Adrenal gland (tissue), 9 donors: ENCODE measurements at regions not wholly inside any gene's neighbourhood (a gene's known extent, or its start where the extent isn't known, plus 50 kb on each side); places are given as distances from the start of the nearest gene placed in this dataset.

Experiments used
- DNase-seq, 7 donors: peaks; one replicate each; pipeline ENCODE4 v3.0.0-alpha.2; 2019 to 2020
- H3K27ac ChIP-seq, 5 donors: fragments of 200-600 bp; sonication (generic) in 4 of 5; 1 replicate in 3 of 5; 2 replicates in 2 of 5; pipeline versions ENCODE4 v1.5.1 to v1.8.0; 2016 to 2020; ENCODE audit warnings: mild to moderate bottlenecking in 1 of 5
- H3K27me3 ChIP-seq: fragments of 200-600 bp; 2 replicates; pipeline ENCODE4 v1.8.0; 2021
- H3K36me3 ChIP-seq, 2 donors: fragments of 200-600 bp; replicated peaks in 1 of 2; 1 replicate in 1 of 2; 2 replicates in 1 of 2; pipeline versions ENCODE4 v1.5.1 to v1.8.0; 2018 to 2022
- H3K4me1 ChIP-seq, 2 donors: fragments of 200-600 bp; replicated peaks in 1 of 2; 1 replicate in 1 of 2; 2 replicates in 1 of 2; pipeline versions ENCODE4 v1.5.1 to v1.8.0; 2018 to 2021
- H3K4me3 ChIP-seq, 4 donors: fragments of 200-600 bp; sonication (generic) in 3 of 4; one replicate each; pipeline ENCODE4 v1.5.1; 2016 to 2018
- H3K9me3 ChIP-seq, 3 donors: fragments of 200-600 bp; sonication (generic) in 1 of 3; replicated peaks in 1 of 3; 1 replicate in 2 of 3; 2 replicates in 1 of 3; pipeline versions ENCODE4 v1.5.1 to v1.8.0; 2016 to 2021
- CTCF ChIP-seq, 6 experiments: fragments of 450-650 bp in 4 of 6; fragments of 200-600 bp in 2 of 6; sonication (generic) in 1 of 6; IDR thresholded peaks; 1 replicate in 5 of 6; 2 replicates in 1 of 6; pipeline versions ENCODE4 v1.5.1 to v1.8.0; 2016 to 2021; ENCODE audit warnings: antibody characterized with exemption in 6 of 6, mild to moderate bottlenecking in 2 of 6, moderate library complexity in 1 of 6
- POLR2A ChIP-seq, 2 donors: fragments of 450-650 bp; IDR thresholded peaks; one replicate each; pipeline ENCODE4 v1.6.1; 2017; ENCODE audit warnings: antibody characterized with exemption in 2 of 2, mild to moderate bottlenecking in 2 of 2, moderate library complexity in 1 of 2
- WGBS, 4 donors: extraction: QIAGEN DNeasy Blood & Tissue Kit in 2 of 4; methylation state at CpG; one replicate each; pipeline versions ENCODE4 v1.1.5 to v1.1.7; 2013 to 2017; 5-methylcytosine and 5-hydroxymethylcytosine counted together
- intact Hi-C, 2 donors: fragments of 100-400 bp; cut with DNase I; formaldehyde crosslinking; loops; one replicate each; pipeline versions ENCODE4 v1.14.1 to v1.15.0; 2022 to 2023
- donor health status: healthy with polysubstance abuse.
- donor health status: Bipolar disorder and iron deficiency.
- donor health status: DM: yes; HTN: yes; CAD: no.
- donor health status: DM: no; HTN: no; CAD: no.
- donor health status: DM: no; HTN: no; CAD: no.

- no peaks in the 10 kb centered on the region for H3K27me3 ChIP-seq
- no peaks in the 10 kb centered on the region for H3K9me3 ChIP-seq
- H3K36me3 ChIP-seq = no peaks in the 10 kb centered on the region
- H3K4me3 ChIP-seq = no peak overlapping the region
- H3K27ac ChIP-seq = no peak overlapping the region
- TF ChIP-seq CTCF (IDR thresholded peaks at IDR 0.05) (no peak), POLR2A (IDR thresholded peaks at IDR 0.05) (no peak)
- WGBS, 4 donors = 54 to 68% (median 61%) methylated on average over 2 of the region's 2 CpGs
- no peak for DNase-seq
- intact Hi-C loops = loop anchor here in 1 of 2 donors (10.0 kb wide), 1 partner anchor 65 kb away; no protein-coding TSS in a partner anchor
- no peaks in the 10 kb centered on the region for H3K4me1 ChIP-seq
Observed at GRCh38 chr18:40860189-40860588, 1094.8 kb upstream of the PIK3C3 start.

- Histone ChIP-seq H3K4me1 (no peaks in the 10 kb centered on the region), H3K27ac (no peak overlapping the region), H3K9me3 (no peaks in the 10 kb centered on the region), H3K4me3 (no peak overlapping the region), H3K36me3 (no peaks in the 10 kb centered on the region), H3K27me3 (no peaks in the 10 kb centered on the region)
- TF ChIP-seq CTCF (IDR thresholded peaks at IDR 0.05) = no peak
- TF ChIP-seq POLR2A (IDR thresholded peaks at IDR 0.05) = no peak
- 75 to 85% (median 80%) methylated on average over 4 of the region's 4 CpGs for WGBS, 4 donors
- DNase-seq = no peak
- intact Hi-C loops = no loop called here
Observed at GRCh38 chr18:40855661-40856060, 1099.4 kb upstream of the PIK3C3 start.

GRCh38 chr18:40852406-40852805 is 1102.6 kb upstream of the PIK3C3 start:
- TF ChIP-seq CTCF (IDR thresholded peaks at IDR 0.05) (no peak), POLR2A (IDR thresholded peaks at IDR 0.05) (no peak)
- no peaks in the 10 kb centered on the region for H3K4me1 ChIP-seq
- no peak for DNase-seq
- no peaks in the 10 kb centered on the region for H3K36me3 ChIP-seq
- H3K4me3 ChIP-seq = no peak overlapping the region
- intact Hi-C loops = no loop called here
- no peaks in the 10 kb centered on the region for H3K9me3 ChIP-seq
- no peak overlapping the region for H3K27ac ChIP-seq
- H3K27me3 ChIP-seq = no peaks in the 10 kb centered on the region
- 88 to 98% (median 94%) methylated on average over 2 of the region's 2 CpGs for WGBS, 4 donors

- no peaks in the 10 kb centered on the region for H3K27me3 ChIP-seq
- 36 to 46% (median 37%) methylated on average over 3 of the region's 3 CpGs for WGBS, 4 donors
- no peak for DNase-seq
Observed at GRCh38 chr18:40851014-40851429, 1104.0 kb upstream of the PIK3C3 start.

More at GRCh38 chr18:40851014-40851429, 1104.0 kb upstream of the PIK3C3 start:
- no peaks in the 10 kb centered on the region for H3K9me3 ChIP-seq
- no peaks in the 10 kb centered on the region for H3K4me1 ChIP-seq
- no peak overlapping the region for H3K4me3 ChIP-seq
- intact Hi-C loops = no loop called here
- H3K27ac ChIP-seq = no peak overlapping the region
- no peaks in the 10 kb centered on the region for H3K36me3 ChIP-seq
- TF ChIP-seq CTCF (IDR thresholded peaks at IDR 0.05) (no peak), POLR2A (IDR thresholded peaks at IDR 0.05) (no peak)
